ENCODE measurements at regions not wholly inside any gene's neighbourhood (a gene's known extent, or its start where the extent isn't known, plus 50 kb on each side); places are given as distances from the start of the nearest gene placed in this dataset.

- Histone ChIP-seq H3K4me1 (ENCODE audit: control insufficient read depth, extremely low read depth, insufficient read depth, low read length) (no peaks in the 10 kb centered on the region), H3K4me2 (ENCODE audit: insufficient read depth, low read length) (no peak overlapping the region), H3K79me2 (ENCODE audit: control insufficient read depth, insufficient read depth, low read length) (no peaks in the 10 kb centered on the region), H4K20me1 (replicated peaks; ENCODE audit: control insufficient read depth, extremely low read depth, insufficient read depth, low read length) (no peaks in the 10 kb centered on the region), H3K4me3 (replicated peaks in 1 of 3; ENCODE audit: insufficient read depth in 1 of 3, low read depth in 1 of 3, low read length in 3 of 3) (no peak overlapping the region), H3K9me3 (replicated peaks; ENCODE audit: control insufficient read depth, insufficient read depth, low read length) (no peaks in the 10 kb centered on the region), H3K36me3 (ENCODE audit: control insufficient read depth in 2 of 2, extremely low read depth in 1 of 2, insufficient read depth in 2 of 2, low read length in 2 of 2) (no peaks in the 10 kb centered on the region), H3K27ac (ENCODE audit: insufficient read depth, low read depth, low read length) (no peak overlapping the region), H3K9me1 (replicated peaks; ENCODE audit: control insufficient read depth, extremely low read depth, insufficient read depth, low read length) (no peaks in the 10 kb centered on the region), H2AFZ (ENCODE audit: low read depth, low read length) (no peak overlapping the region), H3K9ac (replicated peaks; ENCODE audit: extremely low read depth, insufficient read depth, low read length) (no peak overlapping the region), H3K27me3 (ENCODE audit: control insufficient read depth in 2 of 2, insufficient read depth in 2 of 2, low read length in 2 of 2) (no peaks in the 10 kb centered on the region)
- dilution Hi-C loops (cut with MboI; ENCODE audit: extremely low pct_ligation_motif_present, low sequenced_read_pairs): no loop called here
- no peak for FAIRE-seq
- TF ChIP-seq GATA2 (IDR thresholded peaks at IDR 0.05; ENCODE audit: insufficient read depth, insufficient read length, low read depth, low read length): no peak
- no peak for TF ChIP-seq MYC (IDR thresholded peaks at IDR 0.05; ENCODE audit: low read depth, low read length)
- TF ChIP-seq MAX (IDR thresholded peaks at IDR 0.05; ENCODE audit: insufficient read depth, insufficient read length): no peak
- TF ChIP-seq FOS (IDR thresholded peaks at IDR 0.05; ENCODE audit: borderline replicate concordance, insufficient read depth, low read length): no peak
- no peak for TF ChIP-seq JUN (IDR thresholded peaks at IDR 0.05; ENCODE audit: borderline replicate concordance, insufficient read depth, insufficient read length, low read depth)
- TF ChIP-seq POLR2AphosphoS5 (IDR thresholded peaks at IDR 0.05; ENCODE audit: insufficient read depth, low read depth, low read length): no peak
- TF ChIP-seq POLR2A (IDR thresholded peaks at IDR 0.05; ENCODE audit: low read depth, low read length): no peak
- TF ChIP-seq CTCF (IDR thresholded peaks at IDR 0.05; ENCODE audit: extremely low read depth in 1 of 2, insufficient read depth in 1 of 2, low read depth in 1 of 2, low read length in 2 of 2): no peak
- TF ChIP-seq EZH2 (IDR thresholded peaks at IDR 0.05; ENCODE audit: borderline replicate concordance, low read depth, low read length, severe bottlenecking): no peak
- ChIA-PET CTCF (interaction anchor here (0.5 kb wide), 1 partner anchor 585 kb away, joined by 3 read pairs; no protein-coding TSS in a partner anchor), POLR2A (no interaction called here)
- no peak for DNase-seq (ENCODE audit: low read depth, low spot score)
- intact Hi-C loops (cut with micrococcal nuclease): no loop called here
- no TSS peak for BruUV-seq (replicated peaks)
These were observed 130.6 kb upstream of the PDE4D start for GRCh38 chr5:60024104-60024503.

Data from endothelial cell of umbilical vein (primary cell).